Medulla oblongata (tissue), 1 donor: ENCODE measurements at regions not wholly inside any gene's neighbourhood (a gene's known extent, or its start where the extent isn't known, plus 50 kb on each side); places are given as distances from the start of the nearest gene placed in this dataset.

Experiments used
- DNase-seq: peaks from one replicate; pipeline ENCODE4 v3.0.0-alpha.2; 2015; ENCODE audit errors: extremely low spot score

GRCh38 chr20:24738981-24739633 lies 210.0 kb upstream of the CST7 start:
- DNase-seq, result peak; percentile 22

- DNase-seq, result no peak
These were observed 209.3 kb upstream of the CST7 start for GRCh38 chr20:24739746-24740145.

GRCh38 chr20:24741493-24742072 lies 207.5 kb upstream of the CST7 start:
- DNase-seq, result no peak

GRCh38 chr20:24742436-24742835 lies 206.6 kb upstream of the CST7 start:
- no peak for DNase-seq

GRCh38 chr20:24742989-24743388 lies 206.1 kb upstream of the CST7 start:
- no peak for DNase-seq

GRCh38 chr20:24743641-24744040 lies 205.4 kb upstream of the CST7 start:
- DNase-seq, result no peak

GRCh38 chr20:24744747-24745146 lies 204.3 kb upstream of the CST7 start:
- no peak for DNase-seq

GRCh38 chr20:24745206-24745605 lies 203.9 kb upstream of the CST7 start:
- DNase-seq, result no peak

GRCh38 chr20:24745617-24746350 lies 203.3 kb upstream of the CST7 start:
- no peak for DNase-seq

GRCh38 chr20:24746351-24746685 lies 202.8 kb upstream of the CST7 start:
- no peak for DNase-seq

GRCh38 chr20:24747010-24747712 lies 201.9 kb upstream of the CST7 start:
- DNase-seq, result no peak

GRCh38 chr20:24747881-24748595 lies 201.0 kb upstream of the CST7 start:
- no peak for DNase-seq

GRCh38 chr20:24751551-24751950 lies 197.5 kb upstream of the CST7 start:
- no peak for DNase-seq

GRCh38 chr20:24752612-24753011 lies 196.5 kb upstream of the CST7 start:
- no peak for DNase-seq

GRCh38 chr20:24753130-24753529 lies 195.9 kb upstream of the CST7 start:
- no peak for DNase-seq

GRCh38 chr20:24754691-24755090 lies 194.4 kb upstream of the CST7 start:
- DNase-seq, result peak; percentile 27

- peak; percentile 65 for DNase-seq
These were observed 193.6 kb upstream of the CST7 start for GRCh38 chr20:24755411-24755922.

- no peak for DNase-seq
These were observed 192.6 kb upstream of the CST7 start for GRCh38 chr20:24756292-24757025.

- no peak for DNase-seq
These were observed 187.6 kb upstream of the CST7 start for GRCh38 chr20:24761220-24762065.

GRCh38 chr20:24762371-24762770 lies 186.7 kb upstream of the CST7 start:
- no peak for DNase-seq
